Ishikawa (cell line): ENCODE measurements at regions not wholly inside any gene's neighbourhood (a gene's known extent, or its start where the extent isn't known, plus 50 kb on each side); places are given as distances from the start of the nearest gene placed in this dataset.

Experiments
- CEBPB ChIP-seq: IDR thresholded peaks from 2 replicates; pipeline ENCODE4 v1.6.1; 2012
- CREB1 ChIP-seq: IDR thresholded peaks from 2 replicates; pipeline ENCODE4 v1.6.1; 2012; ENCODE audit warnings: low read depth
- EGR1 ChIP-seq: IDR thresholded peaks from 2 replicates; pipeline ENCODE4 v1.6.1; 2012
- EP300 ChIP-seq: IDR thresholded peaks from 2 replicates; pipeline ENCODE4 v1.6.1; 2012; ENCODE audit warnings: borderline replicate concordance
- FOXM1 ChIP-seq: IDR thresholded peaks from 2 replicates; pipeline ENCODE4 v1.6.1; 2012; ENCODE audit warnings: low read depth, borderline replicate concordance
- NFIC ChIP-seq: IDR thresholded peaks from 2 replicates; pipeline ENCODE4 v1.6.1; 2012
- RAD21 ChIP-seq: IDR thresholded peaks from 2 replicates; pipeline ENCODE4 v1.6.1; 2012; ENCODE audit warnings: low read depth
- TAF1 ChIP-seq: IDR thresholded peaks from 2 replicates; pipeline ENCODE4 v1.6.1; 2012; ENCODE audit warnings: low read depth, mild to moderate bottlenecking
- TCF12 ChIP-seq: IDR thresholded peaks from 2 replicates; pipeline ENCODE4 v1.6.1; 2012; ENCODE audit warnings: low read depth
- TEAD4 ChIP-seq: IDR thresholded peaks from 2 replicates; pipeline ENCODE4 v1.6.1; 2012
- YY1 ChIP-seq: IDR thresholded peaks from 2 replicates; pipeline ENCODE4 v1.6.1; 2012; ENCODE audit warnings: low read depth
- ZBTB7A ChIP-seq: IDR thresholded peaks from 2 replicates; pipeline ENCODE4 v1.6.1; 2012; ENCODE audit warnings: low read depth
- TF ChIP-seq, protein P1 (sequence below): IDR thresholded peaks from 2 replicates; pipeline ENCODE4 v1.6.1; 2012; ENCODE audit warnings: low read depth, mild to moderate bottlenecking
- TF ChIP-seq, protein P2 (sequence below): IDR thresholded peaks from 2 replicates; pipeline ENCODE4 v1.6.1; 2012
- TF ChIP-seq, protein P3 (sequence below): IDR thresholded peaks from 2 replicates; pipeline ENCODE4 v1.6.1; 2012

GRCh38 chr12:67761566-67761965, 113.0 kb downstream of the DYRK2 start:
- TF ChIP-seq, protein P1, sequence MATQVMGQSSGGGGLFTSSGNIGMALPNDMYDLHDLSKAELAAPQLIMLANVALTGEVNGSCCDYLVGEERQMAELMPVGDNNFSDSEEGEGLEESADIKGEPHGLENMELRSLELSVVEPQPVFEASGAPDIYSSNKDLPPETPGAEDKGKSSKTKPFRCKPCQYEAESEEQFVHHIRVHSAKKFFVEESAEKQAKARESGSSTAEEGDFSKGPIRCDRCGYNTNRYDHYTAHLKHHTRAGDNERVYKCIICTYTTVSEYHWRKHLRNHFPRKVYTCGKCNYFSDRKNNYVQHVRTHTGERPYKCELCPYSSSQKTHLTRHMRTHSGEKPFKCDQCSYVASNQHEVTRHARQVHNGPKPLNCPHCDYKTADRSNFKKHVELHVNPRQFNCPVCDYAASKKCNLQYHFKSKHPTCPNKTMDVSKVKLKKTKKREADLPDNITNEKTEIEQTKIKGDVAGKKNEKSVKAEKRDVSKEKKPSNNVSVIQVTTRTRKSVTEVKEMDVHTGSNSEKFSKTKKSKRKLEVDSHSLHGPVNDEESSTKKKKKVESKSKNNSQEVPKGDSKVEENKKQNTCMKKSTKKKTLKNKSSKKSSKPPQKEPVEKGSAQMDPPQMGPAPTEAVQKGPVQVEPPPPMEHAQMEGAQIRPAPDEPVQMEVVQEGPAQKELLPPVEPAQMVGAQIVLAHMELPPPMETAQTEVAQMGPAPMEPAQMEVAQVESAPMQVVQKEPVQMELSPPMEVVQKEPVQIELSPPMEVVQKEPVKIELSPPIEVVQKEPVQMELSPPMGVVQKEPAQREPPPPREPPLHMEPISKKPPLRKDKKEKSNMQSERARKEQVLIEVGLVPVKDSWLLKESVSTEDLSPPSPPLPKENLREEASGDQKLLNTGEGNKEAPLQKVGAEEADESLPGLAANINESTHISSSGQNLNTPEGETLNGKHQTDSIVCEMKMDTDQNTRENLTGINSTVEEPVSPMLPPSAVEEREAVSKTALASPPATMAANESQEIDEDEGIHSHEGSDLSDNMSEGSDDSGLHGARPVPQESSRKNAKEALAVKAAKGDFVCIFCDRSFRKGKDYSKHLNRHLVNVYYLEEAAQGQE: no peak
- TF ChIP-seq TAF1 (no peak), EP300 (no peak), RAD21 (no peak), YY1 (no peak), EGR1 (no peak), CEBPB (no peak)
- TF ChIP-seq, protein P2, sequence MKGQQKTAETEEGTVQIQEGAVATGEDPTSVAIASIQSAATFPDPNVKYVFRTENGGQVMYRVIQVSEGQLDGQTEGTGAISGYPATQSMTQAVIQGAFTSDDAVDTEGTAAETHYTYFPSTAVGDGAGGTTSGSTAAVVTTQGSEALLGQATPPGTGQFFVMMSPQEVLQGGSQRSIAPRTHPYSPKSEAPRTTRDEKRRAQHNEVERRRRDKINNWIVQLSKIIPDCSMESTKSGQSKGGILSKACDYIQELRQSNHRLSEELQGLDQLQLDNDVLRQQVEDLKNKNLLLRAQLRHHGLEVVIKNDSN: no peak

- TF ChIP-seq TCF12 (no peak), ZBTB7A (no peak)
Observed at GRCh38 chr12:67764055-67764454, 115.5 kb downstream of the DYRK2 start.

DNA sequence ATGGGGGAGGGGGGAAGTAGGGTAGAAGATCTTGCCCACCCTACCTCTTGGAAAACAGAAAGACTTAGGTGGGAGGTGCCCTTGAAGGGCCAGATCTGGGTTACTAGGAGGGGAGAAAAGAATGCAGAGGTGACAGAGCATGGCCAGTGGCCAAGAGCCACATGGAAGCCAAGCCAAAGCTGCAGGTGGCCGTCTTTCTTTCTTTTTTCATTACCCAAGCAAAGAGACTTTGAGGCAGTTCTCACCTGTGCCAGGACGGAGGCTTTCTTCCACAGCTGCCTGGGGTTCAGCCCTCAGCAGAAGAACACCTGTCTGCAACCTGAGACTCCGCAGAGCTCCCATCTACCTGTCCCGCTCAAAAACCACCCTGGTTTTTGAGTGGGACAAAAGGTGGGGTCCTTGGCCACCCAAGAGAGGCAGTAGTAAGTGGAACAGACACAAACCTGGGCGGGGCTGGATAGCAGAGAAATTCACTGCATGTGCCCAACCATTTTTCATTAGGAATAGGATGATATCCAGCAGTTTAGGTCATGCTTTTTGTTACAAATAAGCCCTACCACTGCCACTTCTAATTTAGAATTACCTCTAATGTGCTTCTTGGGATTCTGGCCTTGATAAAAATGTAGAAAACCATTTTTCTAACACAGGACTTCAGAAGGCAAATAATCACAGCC, 116.5 kb downstream of the DYRK2 start:
- no peak for TF ChIP-seq ZBTB7A
- TF ChIP-seq TCF12: peak; percentile 87
- TF ChIP-seq, protein P1: no peak
- TF ChIP-seq, protein P3, sequence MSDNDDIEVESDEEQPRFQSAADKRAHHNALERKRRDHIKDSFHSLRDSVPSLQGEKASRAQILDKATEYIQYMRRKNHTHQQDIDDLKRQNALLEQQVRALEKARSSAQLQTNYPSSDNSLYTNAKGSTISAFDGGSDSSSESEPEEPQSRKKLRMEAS: no peak; the same call in 1 of the 2 replicates
- no peak for TF ChIP-seq EGR1
- 0 out of 2 replicates have a peak, but pooled peaks have one; percentile 15 for TF ChIP-seq FOXM1
- peak; percentile 51; the same call in 1 of the 2 replicates for TF ChIP-seq EP300
- TF ChIP-seq, protein P2: no peak
- no peak for TF ChIP-seq CREB1
- peak; percentile 91 for TF ChIP-seq NFIC

- no peak for TF ChIP-seq CEBPB
- TF ChIP-seq, protein P2: no peak
- no peak for TF ChIP-seq EGR1
- no peak for TF ChIP-seq FOXM1
- TF ChIP-seq, protein P1: no peak
- TF ChIP-seq ZBTB7A: no peak
- no peak for TF ChIP-seq NFIC
- TF ChIP-seq CREB1: no peak
- TF ChIP-seq TAF1: no peak
- no peak; the same call in 1 of the 2 replicates for TF ChIP-seq EP300
- TF ChIP-seq TEAD4: no peak
- no peak for TF ChIP-seq TCF12
- no peak for TF ChIP-seq YY1
- no peak for TF ChIP-seq RAD21
- TF ChIP-seq, protein P3: no peak
Observed at GRCh38 chr12:67765776-67766766, 117.5 kb downstream of the DYRK2 start.
